ENCODE measurements at regions not wholly inside any gene's neighbourhood (a gene's known extent, or its start where the extent isn't known, plus 50 kb on each side); places are given as distances from the start of the nearest gene placed in this dataset.

DNA sequence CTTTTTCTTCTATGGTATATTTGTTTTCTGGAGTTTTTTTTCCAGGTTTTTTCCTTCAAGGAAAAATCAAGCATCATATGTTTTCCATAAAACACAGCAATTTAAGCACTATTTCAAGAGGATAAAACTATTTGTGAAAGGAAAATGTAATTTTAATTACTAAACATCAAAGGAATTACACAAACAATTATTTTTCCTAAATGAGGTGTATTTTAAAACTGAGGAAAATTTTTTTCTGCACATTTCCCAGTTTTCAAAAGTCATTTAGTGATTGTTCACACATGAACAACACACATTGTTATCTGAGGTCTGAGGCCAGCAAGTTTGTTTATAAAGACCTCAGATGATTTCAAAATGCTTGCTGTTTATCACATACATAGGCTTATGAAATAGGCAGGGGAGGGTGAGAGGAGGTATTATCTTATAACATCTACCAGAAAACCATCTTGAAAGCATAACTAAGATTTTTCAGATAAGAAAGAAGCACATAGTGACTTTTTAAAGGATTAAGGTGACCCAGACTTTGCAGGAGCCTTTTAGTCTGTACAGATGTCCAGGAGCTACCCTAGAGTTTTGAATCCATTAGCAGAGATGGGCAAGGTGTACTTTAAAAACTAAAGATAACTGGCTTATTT lies 381.6 kb downstream of the GJA1 start:
- TF ChIP-seq EP300 (IDR thresholded peaks at IDR 0.05) (no peak), POLR2A (IDR thresholded peaks at IDR 0.05) (no peak)
- TF ChIP-seq, protein P1, sequence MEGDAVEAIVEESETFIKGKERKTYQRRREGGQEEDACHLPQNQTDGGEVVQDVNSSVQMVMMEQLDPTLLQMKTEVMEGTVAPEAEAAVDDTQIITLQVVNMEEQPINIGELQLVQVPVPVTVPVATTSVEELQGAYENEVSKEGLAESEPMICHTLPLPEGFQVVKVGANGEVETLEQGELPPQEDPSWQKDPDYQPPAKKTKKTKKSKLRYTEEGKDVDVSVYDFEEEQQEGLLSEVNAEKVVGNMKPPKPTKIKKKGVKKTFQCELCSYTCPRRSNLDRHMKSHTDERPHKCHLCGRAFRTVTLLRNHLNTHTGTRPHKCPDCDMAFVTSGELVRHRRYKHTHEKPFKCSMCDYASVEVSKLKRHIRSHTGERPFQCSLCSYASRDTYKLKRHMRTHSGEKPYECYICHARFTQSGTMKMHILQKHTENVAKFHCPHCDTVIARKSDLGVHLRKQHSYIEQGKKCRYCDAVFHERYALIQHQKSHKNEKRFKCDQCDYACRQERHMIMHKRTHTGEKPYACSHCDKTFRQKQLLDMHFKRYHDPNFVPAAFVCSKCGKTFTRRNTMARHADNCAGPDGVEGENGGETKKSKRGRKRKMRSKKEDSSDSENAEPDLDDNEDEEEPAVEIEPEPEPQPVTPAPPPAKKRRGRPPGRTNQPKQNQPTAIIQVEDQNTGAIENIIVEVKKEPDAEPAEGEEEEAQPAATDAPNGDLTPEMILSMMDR (IDR thresholded peaks at IDR 0.05) = no peak

All from tibial nerve (tissue), 4 donors.